GM18858 (cell line): ENCODE measurements at regions not wholly inside any gene's neighbourhood (a gene's known extent, or its start where the extent isn't known, plus 50 kb on each side); places are given as distances from the start of the nearest gene placed in this dataset.

Source experiments
- ATAC-seq: cut with Tn5 transposase; IDR thresholded peaks from one replicate; pipeline ENCODE4 v1.9.1; 2021; ENCODE audit not compliant: unreplicated experiment

DNA sequence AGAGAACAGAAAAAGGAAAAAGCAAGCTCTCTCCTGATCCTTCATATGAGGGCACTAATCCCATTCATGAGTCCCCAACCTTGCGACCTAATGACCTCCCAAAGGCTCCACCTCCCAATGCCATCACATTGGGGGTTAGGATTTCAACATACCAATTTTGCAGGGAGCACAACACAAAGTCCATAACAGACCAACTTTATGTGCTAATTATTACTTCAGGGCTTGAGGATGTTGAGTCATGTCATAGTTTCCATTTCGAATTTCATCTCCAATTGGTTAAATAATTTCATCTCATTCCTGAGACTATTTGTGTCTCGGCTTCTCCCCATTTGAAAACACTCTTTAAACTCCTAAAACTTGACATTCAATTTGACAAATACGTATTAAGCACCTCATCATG lies 69.9 kb upstream of the KLF7 start:
- ATAC-seq: no peak

DNA sequence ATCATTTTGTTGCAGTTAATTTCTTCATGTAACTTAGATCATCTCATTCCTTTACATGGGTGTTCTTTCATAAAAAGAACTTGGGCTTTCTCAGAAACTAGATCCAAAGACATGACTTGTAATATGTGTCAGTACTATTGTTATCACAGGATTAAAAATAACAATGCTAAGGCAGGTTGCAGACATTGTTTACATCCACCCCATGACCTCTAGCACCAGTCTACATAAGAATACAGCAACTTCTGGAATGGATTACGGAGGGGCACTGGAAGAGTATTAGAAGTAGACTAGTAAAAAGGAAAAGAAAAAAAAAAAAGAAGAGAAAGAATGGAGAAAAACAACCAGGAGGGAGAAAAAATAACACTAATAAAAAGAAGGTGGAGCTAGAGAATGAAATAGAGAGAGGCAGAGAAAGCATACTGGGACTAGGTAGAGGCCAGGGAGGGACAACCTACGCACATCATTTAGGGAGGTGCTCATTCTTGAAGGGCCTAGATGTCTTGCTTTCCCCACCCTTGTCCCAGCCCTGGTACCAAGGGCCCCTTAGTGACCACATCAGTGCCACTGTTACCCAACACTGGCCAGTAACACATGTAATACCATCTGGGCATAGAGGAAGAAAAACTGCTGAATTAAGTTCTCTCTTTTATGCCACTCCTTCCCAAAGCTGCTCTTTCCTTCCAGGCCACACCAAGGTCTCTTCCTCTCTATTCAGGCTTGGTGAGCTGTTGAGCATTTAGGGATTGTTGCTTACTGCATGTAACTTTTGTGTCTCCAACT lies 70.6 kb upstream of the KLF7 start:
- no peak for ATAC-seq

DNA sequence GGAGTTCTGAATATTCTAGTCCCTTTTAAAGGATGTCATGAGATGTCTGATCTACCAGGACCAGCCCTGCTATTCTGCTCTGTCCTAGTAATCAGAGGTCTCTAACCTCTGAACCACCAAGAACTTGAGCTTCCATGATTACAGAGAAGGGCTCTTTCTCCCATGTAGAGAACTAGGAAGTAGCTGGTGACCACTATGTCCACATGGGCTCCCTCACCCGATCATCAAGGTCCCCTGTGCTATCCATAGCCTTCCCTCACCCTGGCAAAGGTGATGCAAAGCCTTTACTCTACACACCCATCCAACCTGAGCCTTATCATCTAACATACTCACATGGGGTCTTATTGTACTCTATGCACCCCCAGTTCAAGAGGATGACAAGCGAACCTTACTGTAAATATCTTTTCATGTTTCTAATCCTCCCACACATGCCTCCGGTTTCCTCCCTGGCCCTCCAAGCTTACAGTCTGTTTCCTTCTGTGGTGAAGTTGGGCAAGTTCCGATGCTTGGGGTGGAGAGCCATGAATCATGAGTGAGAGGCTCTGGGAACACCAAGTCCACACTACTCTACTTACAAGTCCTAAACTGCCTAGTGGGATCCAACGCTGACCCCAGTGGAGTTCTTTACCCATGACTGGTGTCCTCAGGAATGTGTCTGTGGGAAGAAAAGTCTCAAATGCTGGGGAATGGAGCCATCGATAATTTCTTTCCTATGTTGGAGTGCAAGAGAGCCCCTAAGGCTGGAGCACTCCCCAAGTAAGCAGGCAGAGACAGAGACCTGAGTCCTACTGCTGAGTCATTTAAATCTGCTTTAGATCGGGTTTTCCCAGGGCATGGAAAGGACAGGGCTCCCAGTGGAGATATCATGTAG lies 73.3 kb upstream of the KLF7 start:
- ATAC-seq: no peak

DNA sequence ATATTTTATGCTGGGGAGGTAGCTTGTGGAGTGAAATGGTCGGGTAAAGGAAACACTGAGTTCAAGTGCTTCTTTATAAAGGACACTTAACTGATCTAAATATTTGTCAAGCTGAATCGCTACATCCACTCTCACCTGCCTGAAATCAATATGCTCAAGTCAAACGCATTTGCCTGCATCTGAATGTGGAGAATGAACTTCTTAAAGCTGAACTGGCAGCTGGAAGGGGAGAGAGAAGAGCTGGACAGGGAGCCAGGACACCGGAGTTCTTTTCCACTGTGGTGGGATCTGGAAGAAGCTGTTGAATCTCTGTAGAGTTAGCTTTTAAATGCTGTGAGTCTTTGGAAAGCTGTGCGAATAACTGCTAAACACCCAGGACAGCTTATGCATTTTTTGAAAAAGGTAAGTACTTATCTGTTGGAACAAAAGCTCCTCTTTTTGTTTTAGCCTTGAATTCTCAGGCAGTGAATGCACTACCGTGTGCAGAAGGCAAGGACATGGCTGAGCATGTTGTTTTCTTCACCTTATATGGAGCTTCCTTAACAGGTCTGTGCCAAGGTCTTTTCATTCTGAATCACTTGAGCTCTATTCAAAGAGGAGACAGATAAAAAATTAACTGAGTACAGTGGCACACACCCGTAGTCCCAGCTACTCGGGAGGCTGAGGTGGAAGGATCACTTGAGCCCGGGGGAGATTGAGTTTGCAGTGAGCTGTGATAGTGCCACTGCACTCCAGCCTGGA lies 74.2 kb upstream of the KLF7 start:
- no peak for ATAC-seq

DNA sequence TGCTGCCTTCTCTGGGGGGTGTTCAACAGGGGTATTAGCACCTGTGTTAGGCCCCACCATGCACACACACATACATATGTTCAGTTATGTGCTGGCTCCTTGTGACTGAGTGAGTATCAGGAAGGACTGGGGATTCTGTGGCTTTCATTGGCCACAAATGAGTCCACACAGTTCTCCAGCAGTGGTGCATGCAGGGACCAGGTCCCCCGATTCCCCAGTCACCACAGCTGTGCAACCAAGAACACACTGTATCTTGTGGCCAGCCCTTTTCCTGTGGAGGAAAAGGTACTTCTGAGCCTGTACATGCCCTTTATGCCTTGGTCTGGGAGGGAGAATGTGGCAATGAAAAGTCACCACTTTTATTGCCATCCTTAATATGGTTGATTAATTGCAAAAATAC lies 74.9 kb upstream of the KLF7 start:
- ATAC-seq: no peak

DNA sequence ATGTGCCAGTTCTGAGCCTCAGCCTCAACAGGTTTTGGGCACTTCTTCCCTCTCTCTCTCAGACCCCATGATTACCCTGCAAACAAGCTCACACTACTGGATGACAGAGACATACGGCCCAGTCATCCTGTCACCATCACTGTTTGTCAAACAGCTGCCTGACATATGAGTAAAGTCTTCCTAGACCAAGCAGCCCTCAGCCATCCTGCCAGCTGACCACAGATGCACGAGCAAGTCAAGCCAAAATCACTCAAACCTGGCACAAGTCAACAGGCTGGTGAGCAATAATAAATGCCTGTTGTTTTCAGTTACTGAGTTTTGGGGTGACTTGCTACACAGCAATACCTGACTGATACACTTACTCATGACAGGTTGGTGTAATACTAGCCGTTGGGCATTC lies 75.5 kb upstream of the KLF7 start:
- ATAC-seq: no peak

DNA sequence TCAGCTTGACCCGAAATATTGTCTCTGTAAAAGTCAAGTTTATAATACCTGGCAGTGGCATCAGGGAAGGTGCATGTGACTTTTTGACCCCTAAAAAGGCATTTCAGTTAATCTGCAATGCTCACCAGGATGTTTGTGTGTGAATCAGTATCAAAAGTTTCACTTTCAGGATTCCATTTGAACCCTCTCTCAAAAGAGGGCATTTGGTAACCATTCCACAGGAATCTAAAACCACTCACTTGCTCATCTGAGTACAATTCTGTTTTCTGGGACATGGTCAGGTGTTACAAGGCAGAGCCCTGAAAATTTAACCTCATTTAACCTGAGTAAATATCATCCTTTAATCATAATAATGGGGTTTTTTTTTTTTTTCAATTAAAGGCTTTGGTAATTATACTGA lies 77.9 kb upstream of the KLF7 start:
- ATAC-seq: no peak

DNA sequence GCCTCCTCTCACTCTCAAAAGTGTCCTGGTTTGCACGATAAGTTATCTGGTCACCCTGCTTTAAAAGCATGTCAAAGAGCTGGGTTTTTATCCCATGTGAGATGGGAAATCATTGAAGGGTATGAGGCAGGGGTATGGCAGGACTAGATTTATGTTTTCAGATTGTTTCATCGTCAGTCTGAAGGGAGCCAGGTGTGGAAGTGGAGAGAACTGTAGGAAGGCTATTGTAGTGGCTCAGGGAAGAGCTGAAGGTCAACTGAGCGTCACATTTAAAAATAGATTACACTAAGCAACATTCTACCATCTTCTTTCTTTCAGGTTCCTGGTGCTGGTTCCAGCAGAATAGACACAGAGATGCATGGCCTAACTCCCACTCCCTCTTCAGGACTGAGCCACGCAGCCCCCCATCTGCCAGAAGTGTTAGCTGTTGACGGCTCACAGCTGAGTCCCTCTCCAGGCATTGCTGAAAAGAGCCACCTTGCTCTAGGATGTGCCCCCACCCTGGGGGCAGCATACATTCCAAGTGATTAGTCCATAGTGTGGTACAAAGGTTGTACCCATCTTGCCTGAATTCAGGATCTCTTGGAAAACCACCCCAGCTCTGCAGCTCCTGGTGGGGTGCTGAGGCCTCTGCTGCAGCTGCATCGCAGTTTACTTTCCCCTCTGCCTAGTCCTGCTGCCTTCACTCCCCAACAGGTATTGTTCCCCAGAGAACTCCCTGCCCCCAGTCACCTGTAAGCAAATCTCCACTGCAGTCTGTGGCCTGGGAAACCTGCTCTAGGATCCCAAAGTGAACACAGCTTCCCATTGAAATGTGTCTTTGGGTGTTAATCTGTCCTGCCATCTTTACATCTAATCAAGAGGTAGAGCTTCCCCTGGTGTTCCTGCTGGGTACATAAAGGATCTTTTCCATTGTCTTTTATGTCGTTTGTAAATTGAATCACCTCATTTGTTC lies 79.5 kb upstream of the KLF7 start:
- no peak for ATAC-seq

DNA sequence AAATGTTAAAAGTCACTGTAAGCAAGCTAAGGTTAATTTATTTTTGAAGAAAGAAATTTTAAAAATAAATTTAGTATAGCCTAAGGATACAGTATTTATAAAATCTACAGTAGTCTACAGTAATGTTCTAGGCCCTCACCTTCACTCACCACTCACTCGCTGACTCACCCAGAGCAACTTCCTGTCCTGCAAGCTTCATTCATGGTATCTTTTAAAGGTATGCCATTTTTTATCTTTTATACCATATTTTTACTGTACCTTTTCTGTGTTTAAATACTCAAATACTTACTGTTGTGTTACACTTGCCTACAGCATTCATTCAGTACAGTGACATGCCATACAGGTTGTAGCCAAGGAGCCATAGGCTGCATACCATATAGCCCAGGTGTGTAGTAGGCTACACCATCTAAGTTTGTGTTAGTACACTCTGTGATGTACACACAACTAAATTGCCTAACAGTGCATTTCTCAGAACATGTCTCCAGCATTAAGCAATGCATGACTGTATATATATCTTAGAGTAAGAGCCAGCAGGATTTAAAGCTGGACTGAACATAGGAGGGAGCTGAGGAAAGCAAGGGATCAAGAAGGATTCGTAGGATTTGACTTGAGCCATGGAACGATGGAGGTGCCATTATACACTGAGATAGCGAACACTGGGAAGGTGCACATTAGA lies 83.1 kb upstream of the KLF7 start:
- no peak for ATAC-seq

DNA sequence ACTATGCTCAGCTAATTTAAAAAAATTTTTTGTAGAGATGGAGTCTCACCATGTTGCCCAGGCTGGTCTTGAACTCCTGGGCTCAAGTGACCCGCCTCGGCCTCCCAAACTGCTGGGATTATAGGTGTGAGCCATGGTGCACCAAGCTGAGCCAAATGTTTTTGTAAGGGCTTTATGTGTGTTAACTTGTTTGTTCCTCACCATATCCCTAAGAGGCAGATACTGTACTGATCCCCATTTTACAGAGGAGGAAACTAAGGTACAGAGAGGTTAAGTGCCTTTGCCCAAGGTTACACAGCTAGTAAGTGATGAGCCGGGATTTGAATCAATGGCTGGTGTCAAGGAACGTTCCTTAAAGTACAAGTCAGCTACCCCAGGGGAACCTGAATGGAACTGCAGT lies 85.3 kb upstream of the KLF7 start:
- ATAC-seq: no peak

DNA sequence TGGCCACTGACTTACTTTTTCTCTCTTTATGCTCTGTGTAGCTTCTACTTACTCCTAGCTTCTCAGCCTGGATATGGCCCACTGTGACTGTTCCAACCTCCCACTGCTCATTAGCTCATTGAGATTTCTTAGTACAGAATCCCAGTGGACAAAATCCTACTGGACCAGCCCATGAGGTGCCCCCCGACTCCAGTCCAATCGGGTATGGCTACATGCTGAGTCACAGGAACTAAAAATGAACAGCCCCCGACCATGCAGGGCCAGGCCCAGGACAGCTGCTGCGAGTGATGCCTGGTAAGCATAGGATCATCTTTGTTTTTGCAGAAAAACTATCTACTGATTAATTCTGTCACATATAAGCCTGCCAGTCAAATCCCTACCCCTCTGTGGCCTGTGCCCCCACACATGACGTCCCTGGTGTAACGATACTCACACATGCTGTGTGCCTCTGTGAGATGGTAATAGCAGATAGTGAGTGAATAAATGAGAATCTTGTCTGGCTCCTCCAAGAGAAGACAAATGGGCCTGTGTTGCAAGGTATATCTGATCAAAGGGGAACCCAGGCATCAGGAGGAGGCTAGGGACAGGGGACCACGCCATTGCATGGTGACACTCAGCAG lies 85.9 kb upstream of the KLF7 start:
- ATAC-seq: no peak

DNA sequence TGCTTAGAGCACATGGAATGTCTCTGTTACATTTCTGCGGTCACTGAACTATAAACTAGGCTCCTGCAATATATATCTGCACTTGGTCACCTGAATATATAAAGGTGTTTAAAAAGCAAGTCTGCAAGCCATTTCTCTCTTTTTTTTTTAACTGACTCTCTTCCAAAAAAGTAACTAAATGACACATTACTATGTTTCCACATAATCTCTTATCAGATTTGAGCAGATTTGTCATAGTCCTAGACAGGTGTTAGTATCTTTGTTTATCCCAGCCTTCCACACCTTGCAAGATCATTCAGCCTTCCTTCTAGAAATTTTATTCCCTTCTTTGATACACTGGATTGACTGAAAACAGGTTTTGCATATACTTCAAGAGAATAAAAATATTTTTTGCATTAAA lies 86.7 kb upstream of the KLF7 start:
- ATAC-seq: no peak

DNA sequence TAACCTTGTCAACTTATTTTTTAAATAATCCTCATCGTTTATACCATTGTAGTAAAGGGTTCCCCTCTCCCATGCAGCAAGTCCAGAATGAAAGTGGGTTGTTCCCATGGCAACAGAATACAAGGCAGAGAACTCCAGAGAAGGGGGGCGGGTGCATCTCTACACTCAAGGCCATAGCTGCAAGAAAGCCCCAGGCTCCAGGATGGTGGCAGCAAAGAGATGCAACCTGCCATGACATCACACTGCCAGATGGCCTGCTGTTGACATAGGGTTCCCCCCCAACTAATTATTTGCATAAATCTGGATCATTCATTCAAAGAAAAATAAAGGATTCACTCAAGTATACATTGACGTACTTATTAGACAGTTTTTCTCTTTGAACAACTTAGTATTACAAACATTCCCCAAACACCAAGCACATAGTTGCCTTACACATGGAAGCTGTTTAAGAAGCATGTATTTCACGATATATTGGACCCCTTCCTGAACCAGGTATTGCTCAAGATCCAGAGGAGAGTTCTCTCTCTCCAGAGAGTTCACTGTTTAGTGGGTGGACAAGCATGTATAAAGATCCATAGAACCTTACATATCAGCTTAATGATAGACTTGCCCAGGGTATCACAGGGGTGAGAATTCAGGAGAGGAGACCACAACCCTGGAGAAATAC lies 87.4 kb upstream of the KLF7 start:
- ATAC-seq: no peak

DNA sequence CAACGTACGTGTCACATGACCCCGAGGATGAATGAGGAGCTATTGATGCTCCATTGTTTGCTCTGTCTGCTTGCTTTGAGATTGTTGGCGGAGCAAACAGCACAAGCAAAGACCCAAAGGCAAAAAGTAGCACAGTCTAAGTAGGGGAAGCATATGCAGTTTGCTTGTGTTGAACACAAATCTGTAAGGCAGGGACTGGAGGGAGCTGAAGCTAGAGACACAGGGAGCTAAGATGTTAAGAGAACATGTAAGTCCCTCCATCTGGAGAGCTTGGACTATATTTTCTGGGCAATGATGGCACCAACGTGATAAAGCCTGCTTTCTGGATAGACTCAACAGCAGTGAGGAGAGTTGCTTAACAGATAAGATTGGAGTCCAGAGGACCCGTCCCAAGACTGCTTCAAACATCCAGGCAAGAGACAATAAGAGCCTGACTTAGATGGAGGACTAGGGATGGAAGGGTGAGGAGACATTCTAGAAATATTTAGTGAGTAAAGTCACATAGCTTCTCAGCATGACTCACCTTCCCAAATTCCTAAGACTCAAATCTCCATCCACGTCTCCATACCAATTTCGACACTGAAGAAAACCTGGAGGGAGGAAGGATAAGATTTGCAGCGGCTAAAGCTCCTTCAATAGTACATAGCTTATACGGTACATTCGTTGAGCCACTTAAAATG lies 88.1 kb upstream of the KLF7 start:
- no peak for ATAC-seq

DNA sequence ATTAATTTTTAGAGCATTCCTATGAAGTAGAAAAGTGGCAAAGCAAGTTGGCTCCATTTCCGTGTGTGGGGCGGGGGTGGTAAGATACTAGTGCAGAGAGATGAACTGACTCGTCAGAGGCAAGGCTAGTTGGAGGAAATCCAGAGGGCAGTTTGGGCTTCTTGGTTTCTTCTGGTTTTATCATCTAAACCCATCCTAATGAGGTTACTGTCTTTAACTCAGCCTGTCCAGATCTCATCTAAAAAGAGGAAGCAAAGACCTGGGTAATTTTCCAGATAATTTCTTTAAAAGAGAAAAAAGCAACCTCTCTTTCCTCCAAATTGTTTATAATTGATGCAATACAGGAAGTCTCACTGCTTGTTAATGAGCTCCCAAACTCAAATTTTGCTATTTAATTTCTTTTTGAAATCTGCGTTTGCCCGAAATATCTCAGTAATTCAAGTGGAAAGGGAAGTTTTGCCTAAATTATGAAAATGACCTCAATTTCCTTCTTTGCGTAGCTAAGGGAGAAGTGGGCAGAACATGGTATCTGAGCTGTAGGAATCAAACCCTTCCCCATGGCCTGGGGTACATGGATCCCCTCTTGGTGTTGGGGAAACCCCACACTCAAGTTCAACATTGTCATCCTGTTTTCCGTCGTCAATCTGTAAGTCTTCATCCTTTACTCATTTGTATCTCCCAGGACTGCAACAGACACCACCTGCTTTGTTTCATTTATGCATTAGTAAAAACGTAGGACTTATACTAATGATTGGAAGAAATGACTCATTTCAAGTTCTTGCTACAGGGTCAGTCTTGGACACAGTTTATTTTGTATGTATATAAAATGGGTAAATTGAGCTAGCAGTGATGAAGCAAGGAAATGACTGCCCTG lies 89.1 kb upstream of the KLF7 start:
- ATAC-seq: no peak

DNA sequence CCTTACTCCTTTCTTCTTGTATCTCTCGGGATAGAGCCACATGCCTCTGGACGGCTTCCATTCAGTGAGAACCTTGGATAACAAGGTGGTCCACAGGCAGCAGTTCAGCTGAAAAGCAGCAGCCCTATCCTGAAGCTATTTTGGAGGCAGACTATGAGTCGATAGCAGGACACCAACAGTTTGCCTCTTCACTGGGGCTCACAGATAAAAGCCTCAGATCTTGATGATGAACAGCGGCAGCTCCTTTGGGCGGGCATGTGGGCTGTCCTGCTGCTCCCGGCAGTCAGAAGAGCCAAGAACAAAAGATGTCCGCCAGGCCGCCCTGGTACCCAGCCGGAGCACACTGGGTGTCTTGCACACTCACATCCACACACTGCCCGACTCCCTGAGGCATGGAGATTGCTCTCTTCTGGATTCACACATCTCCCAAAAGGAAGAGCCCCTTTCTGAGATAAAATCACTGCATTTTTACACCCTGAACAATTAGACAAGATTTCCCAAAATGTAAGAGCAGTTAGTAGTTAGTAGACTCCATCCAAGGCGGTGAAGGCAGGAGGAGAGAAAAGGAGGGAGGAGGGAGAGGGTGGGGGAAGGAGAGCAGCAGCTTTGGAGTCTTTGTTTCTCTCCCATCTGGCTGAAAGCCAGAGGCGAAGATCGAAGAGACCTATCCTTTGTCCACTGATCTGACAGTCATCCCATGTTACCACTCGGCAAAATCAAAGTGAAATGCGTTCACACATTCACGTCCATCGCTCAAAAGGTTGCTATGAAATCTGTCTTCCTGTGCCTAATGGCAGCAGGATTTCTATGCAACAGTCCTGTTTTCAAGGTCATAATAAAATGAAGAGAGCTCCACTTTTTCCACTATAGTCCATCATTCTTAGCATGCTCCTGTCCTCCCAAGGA lies 90.1 kb upstream of the KLF7 start:
- ATAC-seq: no peak
